ENCODE measurements at regions not wholly inside any gene's neighbourhood (a gene's known extent, or its start where the extent isn't known, plus 50 kb on each side); places are given as distances from the start of the nearest gene placed in this dataset.
"Not testable (repeated sequence)": the region's sequence is repeated elsewhere in the genome, so short reads cannot be mapped to it uniquely, and the experiment has no call there.

DNA sequence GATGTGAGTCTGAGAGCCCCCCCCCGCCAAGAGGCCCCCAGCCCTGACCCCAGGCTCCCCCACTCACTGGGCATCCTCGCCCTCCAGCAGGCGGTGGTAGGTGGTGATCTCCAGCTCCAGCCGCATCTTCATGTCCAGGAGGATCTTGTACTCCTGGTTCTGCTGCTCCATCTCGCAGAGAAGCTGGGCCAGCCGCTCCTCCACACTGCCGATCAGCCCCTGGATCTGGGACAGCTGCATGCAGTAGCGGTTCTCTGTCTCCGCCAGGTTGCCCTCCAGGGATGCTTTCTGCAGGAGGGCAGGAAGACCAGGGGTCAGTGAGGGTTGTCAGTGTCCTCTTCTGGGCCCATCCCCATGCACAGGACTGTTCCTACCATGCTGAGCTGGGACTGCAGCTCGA lies 130.0 kb downstream of the TNFRSF13B start:
- not testable (repeated sequence) for H3K9me3 ChIP-seq (ENCODE audit: low read length); H3K79me2 ChIP-seq (ENCODE audit: low read length); H2AFZ ChIP-seq (ENCODE audit: low read length); H3K4me2 ChIP-seq (ENCODE audit: low read depth, low read length, poor library complexity, severe bottlenecking); H3K4me1 ChIP-seq (ENCODE audit: low read length); H3K4me3 ChIP-seq (ENCODE audit: low read length); H3K27ac ChIP-seq (ENCODE audit: low read length); H3K36me3 ChIP-seq (ENCODE audit: insufficient read depth, low read length); H3K9ac ChIP-seq (ENCODE audit: low read length); H4K20me1 ChIP-seq (ENCODE audit: insufficient read depth, low read depth, low read length); H3K9me2 ChIP-seq (replicated peaks; ENCODE audit: insufficient read depth, low read length); H3K27me3 ChIP-seq (ENCODE audit: low read length); DNase-seq

DNA sequence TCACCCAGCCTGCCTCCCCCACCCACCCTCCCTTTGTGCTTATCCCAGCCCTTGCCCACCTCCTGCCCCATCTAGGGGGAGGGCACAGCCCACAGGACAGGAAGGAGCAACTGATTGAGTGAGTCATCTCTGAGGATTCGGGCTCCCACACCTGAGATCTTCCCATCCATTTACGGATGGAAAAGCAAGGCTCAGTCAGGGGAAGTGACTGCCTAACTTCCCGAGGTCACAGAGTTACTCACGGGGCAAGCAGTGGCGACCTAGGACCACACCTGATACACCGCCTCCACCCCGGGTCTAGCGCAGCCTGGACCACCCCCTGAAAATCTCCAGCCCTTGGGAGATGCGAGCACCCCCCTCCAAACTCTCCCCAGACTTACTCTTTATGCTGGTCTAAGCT lies 131.7 kb downstream of the TNFRSF13B start:
- H3K36me3 ChIP-seq (ENCODE audit: insufficient read depth, low read length); H3K27me3 ChIP-seq (ENCODE audit: low read length); H3K4me1 ChIP-seq (ENCODE audit: low read length); DNase-seq; H3K79me2 ChIP-seq (ENCODE audit: low read length); H3K4me2 ChIP-seq (ENCODE audit: low read depth, low read length, poor library complexity, severe bottlenecking); H3K9me2 ChIP-seq (replicated peaks; ENCODE audit: insufficient read depth, low read length); H3K9me3 ChIP-seq (ENCODE audit: low read length); H2AFZ ChIP-seq (ENCODE audit: low read length); H4K20me1 ChIP-seq (ENCODE audit: insufficient read depth, low read depth, low read length); H3K4me3 ChIP-seq (ENCODE audit: low read length); H3K27ac ChIP-seq (ENCODE audit: low read length); H3K9ac ChIP-seq (ENCODE audit: low read length): not testable (repeated sequence)

DNA sequence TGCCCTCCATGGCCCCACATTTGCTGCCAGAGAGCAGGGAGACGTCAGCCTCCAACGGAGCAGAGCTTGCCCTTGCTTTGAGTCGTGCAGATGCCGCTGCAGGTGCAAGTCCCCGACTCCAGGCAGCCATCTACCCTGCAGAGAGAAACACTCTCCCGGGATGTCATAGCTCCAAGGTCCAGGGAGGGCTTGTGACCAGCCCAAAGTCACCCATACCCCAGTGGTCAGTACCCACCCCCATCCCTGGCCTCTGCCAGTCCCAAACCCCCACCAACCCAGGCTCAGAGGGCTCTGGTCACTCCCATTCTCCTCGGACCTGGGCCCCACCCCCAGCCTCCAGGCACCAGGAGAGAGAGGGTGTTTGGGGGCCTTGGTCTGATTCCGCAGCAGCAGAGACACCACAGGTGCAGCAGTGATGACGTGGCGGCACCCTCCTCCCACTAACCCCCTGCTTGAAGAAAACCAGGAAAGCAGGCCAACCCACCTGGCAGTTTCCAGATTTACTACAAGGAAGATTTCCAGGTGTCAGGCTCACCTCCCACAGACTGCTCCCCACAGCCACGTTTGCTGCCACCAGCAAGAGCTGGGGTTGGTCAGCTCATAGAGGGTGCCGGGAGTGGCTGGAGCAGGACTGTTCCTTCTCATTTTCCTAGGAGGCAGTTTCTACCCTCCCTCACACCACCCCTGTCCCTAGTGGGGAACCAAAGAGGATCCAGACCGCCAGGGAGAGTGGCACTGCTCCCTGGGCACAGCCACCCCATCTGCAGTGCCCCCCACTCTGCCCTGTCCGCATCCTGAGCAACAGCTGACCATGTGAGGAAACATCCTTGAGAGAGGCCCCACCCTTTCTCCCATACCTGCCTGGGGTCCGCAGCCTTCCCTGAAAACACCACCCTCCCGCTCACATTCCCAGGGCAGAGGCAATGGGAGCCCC lies 132.4 kb downstream of the TNFRSF13B start:
- H3K9me2 ChIP-seq (replicated peaks; ENCODE audit: insufficient read depth, low read length); H3K4me2 ChIP-seq (ENCODE audit: low read depth, low read length, poor library complexity, severe bottlenecking); H3K4me3 ChIP-seq (ENCODE audit: low read length); H3K4me1 ChIP-seq (ENCODE audit: low read length); H3K9ac ChIP-seq (ENCODE audit: low read length); H3K9me3 ChIP-seq (ENCODE audit: low read length); H2AFZ ChIP-seq (ENCODE audit: low read length); H3K27me3 ChIP-seq (ENCODE audit: low read length); H3K27ac ChIP-seq (ENCODE audit: low read length); DNase-seq; H4K20me1 ChIP-seq (ENCODE audit: insufficient read depth, low read depth, low read length); H3K36me3 ChIP-seq (ENCODE audit: insufficient read depth, low read length); H3K79me2 ChIP-seq (ENCODE audit: low read length): not testable (repeated sequence)

DNA sequence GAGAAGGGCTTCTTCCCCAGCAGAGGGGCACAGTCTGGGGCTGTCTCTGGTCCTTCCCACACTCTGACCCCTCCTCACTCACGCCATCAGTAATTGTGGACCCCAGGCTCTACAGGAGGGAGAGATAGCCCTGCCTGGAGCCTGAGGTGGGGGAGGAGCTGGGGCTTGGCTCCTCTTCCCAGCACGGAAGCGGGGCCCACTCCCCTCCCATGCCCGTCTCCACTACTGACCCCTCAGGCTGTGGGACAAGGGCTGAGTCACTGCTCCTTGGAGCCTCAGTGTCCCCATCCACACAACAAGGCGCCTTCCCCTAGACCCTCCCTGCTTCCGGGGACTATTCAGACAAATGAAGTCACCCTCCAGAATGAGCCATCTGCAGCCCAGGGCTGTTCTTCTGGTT lies 133.1 kb downstream of the TNFRSF13B start:
- H3K79me2 ChIP-seq (ENCODE audit: low read length); H2AFZ ChIP-seq (ENCODE audit: low read length); H4K20me1 ChIP-seq (ENCODE audit: insufficient read depth, low read depth, low read length); H3K9me2 ChIP-seq (replicated peaks; ENCODE audit: insufficient read depth, low read length); H3K27ac ChIP-seq (ENCODE audit: low read length); H3K9me3 ChIP-seq (ENCODE audit: low read length); H3K36me3 ChIP-seq (ENCODE audit: insufficient read depth, low read length); H3K4me2 ChIP-seq (ENCODE audit: low read depth, low read length, poor library complexity, severe bottlenecking); H3K27me3 ChIP-seq (ENCODE audit: low read length); H3K4me3 ChIP-seq (ENCODE audit: low read length); H3K4me1 ChIP-seq (ENCODE audit: low read length); DNase-seq; H3K9ac ChIP-seq (ENCODE audit: low read length): not testable (repeated sequence)

DNA sequence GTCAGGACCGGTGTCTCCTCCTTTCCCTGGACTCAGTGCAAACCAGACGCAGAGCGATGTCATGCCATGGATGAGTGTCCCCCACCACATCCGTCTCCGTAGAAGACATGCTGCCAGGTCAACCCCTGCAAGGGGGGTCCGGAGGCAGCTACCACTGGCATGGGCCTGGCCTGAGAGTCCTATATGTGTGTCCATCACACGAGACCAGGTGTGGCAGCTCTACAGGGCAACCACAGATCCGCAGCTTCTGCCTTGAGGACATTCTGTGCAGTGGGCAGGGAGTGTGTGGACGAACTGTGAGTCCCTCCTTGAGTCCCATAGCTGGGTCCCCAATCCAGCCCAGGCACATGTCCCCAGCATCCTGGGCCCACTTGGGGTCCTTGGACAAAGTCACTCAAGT lies 133.6 kb downstream of the TNFRSF13B start:
- H3K9me3 ChIP-seq (ENCODE audit: low read length); DNase-seq; H3K9ac ChIP-seq (ENCODE audit: low read length): not testable (repeated sequence)

GRCh38 chr17:16837468-16838266 lies 134.3 kb downstream of the TNFRSF13B start:
- H3K9me3 ChIP-seq (ENCODE audit: low read length); H3K9ac ChIP-seq (ENCODE audit: low read length); H3K79me2 ChIP-seq (ENCODE audit: low read length); H2AFZ ChIP-seq (ENCODE audit: low read length); H3K4me1 ChIP-seq (ENCODE audit: low read length); H3K27me3 ChIP-seq (ENCODE audit: low read length); H3K4me2 ChIP-seq (ENCODE audit: low read depth, low read length, poor library complexity, severe bottlenecking); H3K4me3 ChIP-seq (ENCODE audit: low read length); H3K9me2 ChIP-seq (replicated peaks; ENCODE audit: insufficient read depth, low read length); DNase-seq; H3K27ac ChIP-seq (ENCODE audit: low read length); H4K20me1 ChIP-seq (ENCODE audit: insufficient read depth, low read depth, low read length); H3K36me3 ChIP-seq (ENCODE audit: insufficient read depth, low read length): not testable (repeated sequence)

More for the DNA sequence above, 133.6 kb downstream of the TNFRSF13B start:
- H3K4me3 ChIP-seq (ENCODE audit: low read length); H3K36me3 ChIP-seq (ENCODE audit: insufficient read depth, low read length); H3K27me3 ChIP-seq (ENCODE audit: low read length); H3K4me1 ChIP-seq (ENCODE audit: low read length); H3K79me2 ChIP-seq (ENCODE audit: low read length); H3K27ac ChIP-seq (ENCODE audit: low read length); H2AFZ ChIP-seq (ENCODE audit: low read length); H4K20me1 ChIP-seq (ENCODE audit: insufficient read depth, low read depth, low read length); H3K4me2 ChIP-seq (ENCODE audit: low read depth, low read length, poor library complexity, severe bottlenecking); H3K9me2 ChIP-seq (replicated peaks; ENCODE audit: insufficient read depth, low read length): not testable (repeated sequence)

DNA sequence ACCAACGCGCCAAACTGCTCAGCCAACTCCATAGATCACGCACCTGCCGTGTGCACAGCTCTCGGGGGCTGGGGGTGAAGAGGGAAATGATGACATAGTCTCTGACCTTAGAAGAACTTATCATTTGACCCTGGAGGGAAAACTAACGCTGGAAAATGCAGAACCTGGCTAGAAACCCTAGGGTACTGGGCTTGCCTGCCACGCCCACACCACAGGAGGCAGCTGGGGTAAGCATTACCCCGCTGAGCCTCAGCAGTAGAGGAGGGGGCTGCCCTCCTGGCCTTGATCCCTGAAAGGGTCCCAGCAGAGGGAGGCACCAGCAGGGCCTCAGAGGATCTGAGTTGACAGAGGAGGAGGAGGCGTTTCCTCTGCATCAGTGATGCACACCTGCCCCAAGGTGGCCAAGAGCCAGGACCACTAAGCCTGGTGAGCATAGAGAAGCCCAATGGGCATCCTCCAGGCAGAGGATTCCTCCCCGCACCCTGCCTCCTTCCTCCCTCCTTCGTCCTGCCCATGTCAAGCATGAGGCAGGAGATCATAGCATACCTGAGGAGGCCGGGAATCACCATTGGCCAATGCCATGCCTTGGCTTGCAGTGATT lies 135.5 kb downstream of the TNFRSF13B start:
- not testable (repeated sequence) for H3K4me2 ChIP-seq (ENCODE audit: low read depth, low read length, poor library complexity, severe bottlenecking); H3K9me2 ChIP-seq (replicated peaks; ENCODE audit: insufficient read depth, low read length); H3K4me3 ChIP-seq (ENCODE audit: low read length); H4K20me1 ChIP-seq (ENCODE audit: insufficient read depth, low read depth, low read length); H3K36me3 ChIP-seq (ENCODE audit: insufficient read depth, low read length); H3K9ac ChIP-seq (ENCODE audit: low read length); H3K79me2 ChIP-seq (ENCODE audit: low read length); H3K27me3 ChIP-seq (ENCODE audit: low read length); DNase-seq; H3K9me3 ChIP-seq (ENCODE audit: low read length); H3K27ac ChIP-seq (ENCODE audit: low read length); H2AFZ ChIP-seq (ENCODE audit: low read length); H3K4me1 ChIP-seq (ENCODE audit: low read length)

- not testable (repeated sequence) for H2AFZ ChIP-seq (ENCODE audit: low read length); H3K27me3 ChIP-seq (ENCODE audit: low read length); DNase-seq; H3K9ac ChIP-seq (ENCODE audit: low read length); H3K79me2 ChIP-seq (ENCODE audit: low read length); H4K20me1 ChIP-seq (ENCODE audit: insufficient read depth, low read depth, low read length); H3K4me3 ChIP-seq (ENCODE audit: low read length); H3K4me1 ChIP-seq (ENCODE audit: low read length); H3K27ac ChIP-seq (ENCODE audit: low read length); H3K36me3 ChIP-seq (ENCODE audit: insufficient read depth, low read length); H3K9me3 ChIP-seq (ENCODE audit: low read length); H3K9me2 ChIP-seq (replicated peaks; ENCODE audit: insufficient read depth, low read length); H3K4me2 ChIP-seq (ENCODE audit: low read depth, low read length, poor library complexity, severe bottlenecking)
Observed at GRCh38 chr17:16833517-16833916, 138.4 kb downstream of the TNFRSF13B start.

All from Karpas-422 (cell line).